Stomach (tissue), 8 donors: ENCODE measurements at regions not wholly inside any gene's neighbourhood (a gene's known extent, or its start where the extent isn't known, plus 50 kb on each side); places are given as distances from the start of the nearest gene placed in this dataset.

Source experiments
- DNase-seq, 2 donors: peaks; one replicate each; pipeline versions ENCODE4 v3.0.0 to v3.0.0-alpha.2; 2013 to 2019
- H3K27ac ChIP-seq, 5 donors: fragments of 200-600 bp in 4 of 5; sonication (generic) in 4 of 5; one replicate each; pipeline ENCODE4 v1.5.1; 2013 to 2019; ENCODE audit warnings: mild to moderate bottlenecking in 1 of 5, moderate library complexity in 1 of 5
- H3K27me3 ChIP-seq, 3 donors: fragments of 200-600 bp; sonication (generic); one replicate each; pipeline ENCODE4 v1.5.1; 2017 to 2019; ENCODE audit warnings: mixed run types in 1 of 3
- H3K36me3 ChIP-seq, 4 donors: fragments of 200-600 bp; sonication (generic); 1 replicate in 3 of 4; 2 replicates in 1 of 4; pipeline ENCODE4 v1.5.1; 2016 to 2019
- H3K4me1 ChIP-seq, 4 donors: fragments of 200-600 bp; sonication (generic); one replicate each; pipeline ENCODE4 v1.5.1; 2016 to 2019
- H3K4me3 ChIP-seq, 4 donors: fragments of 200-600 bp; sonication (generic) in 3 of 4; one replicate each; pipeline ENCODE4 v1.5.1; 2016 to 2019; ENCODE audit warnings: mild to moderate bottlenecking in 1 of 4
- H3K9me3 ChIP-seq, 4 donors: fragments of 200-600 bp; sonication (generic); one replicate each; pipeline ENCODE4 v1.5.1; 2016 to 2019
- CTCF ChIP-seq, 7 experiments: fragments of 450-650 bp in 4 of 7; fragments of 200-600 bp in 3 of 7; sonication (generic) in 3 of 7; IDR thresholded peaks; one replicate each; pipeline ENCODE4 v1.5.1; 2016 to 2019; ENCODE audit warnings: antibody characterized with exemption in 7 of 7, control low read depth in 2 of 7, mild to moderate bottlenecking in 1 of 7
- EP300 ChIP-seq: sonication (generic); formaldehyde crosslinking; IDR thresholded peaks from one replicate; pipeline ENCODE4 v1.6.1; 2017; ENCODE audit warnings: antibody characterized with exemption
- POLR2A ChIP-seq, 4 donors: fragments of 450-650 bp; IDR thresholded peaks; one replicate each; pipeline ENCODE4 v1.6.1; 2016; ENCODE audit warnings: antibody characterized with exemption in 4 of 4, control low read depth in 2 of 4, mild to moderate bottlenecking in 1 of 4, moderate library complexity in 1 of 4
- POLR2AphosphoS5 ChIP-seq, 3 donors: sonication (generic); formaldehyde crosslinking; IDR thresholded peaks; one replicate each; pipeline ENCODE4 v1.6.1; 2016; ENCODE audit warnings: antibody characterized with exemption in 3 of 3
- WGBS, 5 donors: extraction: QIAGEN DNeasy Blood & Tissue Kit in 3 of 5; methylation state at CpG; one replicate each; pipeline versions ENCODE4 v1.1.5 to v1.1.7; 2013 to 2018; 5-methylcytosine and 5-hydroxymethylcytosine counted together
- intact Hi-C: fragments of 100-400 bp; cut with DNase I; formaldehyde crosslinking; loops from one replicate; pipeline ENCODE4 v1.15.1; 2023; ENCODE audit warnings: low total_unique reads
- donor health status: healthy with polysubstance abuse.
- donor health status: Bipolar disorder and iron deficiency.
- donor health status: healthy.

GRCh38 chrX:39837688-39838087 lies 260.1 kb downstream of the BCOR start:
- Histone ChIP-seq H3K27ac (no peak overlapping the region), H3K4me3 (no peak overlapping the region), H3K27me3 (no peaks in the 10 kb centered on the region), H3K9me3 (no peaks in the 10 kb centered on the region), H3K36me3 (no peaks in the 10 kb centered on the region), H3K4me1 (no peaks in the 10 kb centered on the region)
- WGBS, 5 donors = 76 to 100% (median 80%) methylated on average over 2 of the region's 2 CpGs
- no peak for DNase-seq
- TF ChIP-seq EP300 (no peak), CTCF (IDR thresholded peaks at IDR 0.05) (no peak), POLR2AphosphoS5 (IDR thresholded peaks at IDR 0.05) (no peak), POLR2A (IDR thresholded peaks at IDR 0.05) (no peak)
- intact Hi-C loops = no loop called here

GRCh38 chrX:39839371-39839770 lies 258.4 kb downstream of the BCOR start:
- no peaks in the 10 kb centered on the region for H3K9me3 ChIP-seq
- no peaks in the 10 kb centered on the region for H3K27me3 ChIP-seq
- DNase-seq = no peak
- TF ChIP-seq CTCF (IDR thresholded peaks at IDR 0.05) (no peak), POLR2AphosphoS5 (IDR thresholded peaks at IDR 0.05) (no peak), POLR2A (IDR thresholded peaks at IDR 0.05) (no peak), EP300 (no peak)
- no peaks in the 10 kb centered on the region for H3K36me3 ChIP-seq
- no peak overlapping the region for H3K27ac ChIP-seq
- 50 to 83% (median 69%) methylated on average over 6 of the region's 6 CpGs for WGBS, 5 donors
- intact Hi-C loops = no loop called here
- H3K4me3 ChIP-seq = no peak overlapping the region
- no peaks in the 10 kb centered on the region for H3K4me1 ChIP-seq

GRCh38 chrX:39840133-39840532 lies 257.6 kb downstream of the BCOR start:
- H3K4me1 ChIP-seq = no peaks in the 10 kb centered on the region
- H3K36me3 ChIP-seq = no peaks in the 10 kb centered on the region
- intact Hi-C loops = no loop called here
- no peak overlapping the region for H3K27ac ChIP-seq
- H3K9me3 ChIP-seq = no peaks in the 10 kb centered on the region
- no peak overlapping the region for H3K4me3 ChIP-seq
- no peak for TF ChIP-seq EP300
- TF ChIP-seq CTCF (IDR thresholded peaks at IDR 0.05) = no peak
- no peak for TF ChIP-seq POLR2A (IDR thresholded peaks at IDR 0.05)
- no peak for TF ChIP-seq POLR2AphosphoS5 (IDR thresholded peaks at IDR 0.05)
- no peaks in the 10 kb centered on the region for H3K27me3 ChIP-seq
- 76 to 96% (median 91%) methylated on average over 6 to 14 of the region's 14 CpGs for WGBS, 5 donors
- no peak for DNase-seq

- H3K27ac ChIP-seq = no peak overlapping the region
- H3K4me1 ChIP-seq = no peaks in the 10 kb centered on the region
- intact Hi-C loops = no loop called here
- TF ChIP-seq CTCF (IDR thresholded peaks at IDR 0.05) (no peak), POLR2A (IDR thresholded peaks at IDR 0.05) (no peak), POLR2AphosphoS5 (IDR thresholded peaks at IDR 0.05) (no peak), EP300 (no peak)
- no peaks in the 10 kb centered on the region for H3K36me3 ChIP-seq
- WGBS, 5 donors = 78 to 95% (median 90%) methylated on average over 15 to 20 of the region's 20 CpGs
- H3K9me3 ChIP-seq = no peaks in the 10 kb centered on the region
- no peaks in the 10 kb centered on the region for H3K27me3 ChIP-seq
- no peak for DNase-seq
- no peak overlapping the region for H3K4me3 ChIP-seq
These were observed 257.1 kb downstream of the BCOR start for GRCh38 chrX:39840581-39841093.
